ENCODE measurements at regions not wholly inside any gene's neighbourhood (a gene's known extent, or its start where the extent isn't known, plus 50 kb on each side); places are given as distances from the start of the nearest gene placed in this dataset.

DNA sequence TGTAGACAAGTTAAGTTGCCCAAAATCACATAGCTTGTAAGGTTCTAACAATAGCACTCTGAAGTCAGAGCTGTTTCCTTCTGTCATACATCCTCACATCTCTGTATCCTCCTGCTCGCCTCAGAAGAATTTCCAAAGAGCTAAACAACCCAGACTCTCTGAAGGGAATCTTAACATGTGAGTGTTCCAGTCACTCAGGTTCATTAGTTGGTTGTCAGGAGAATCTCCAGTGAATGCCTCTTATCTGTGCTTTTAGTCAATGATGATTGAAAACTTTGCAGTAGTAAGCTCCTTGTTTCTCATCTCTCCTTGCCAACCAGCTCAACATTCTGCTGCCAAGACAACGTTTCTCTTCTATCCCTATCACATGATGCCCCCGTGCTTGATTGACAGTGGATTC, 195.5 kb downstream of the C11orf91 start:
- intact Hi-C loops (cut with DNase I), result no loop called here
- Histone ChIP-seq H3K4me3 (no peak overlapping the region), H3K27me3 (no peaks in the 10 kb centered on the region), H3K36me3 (no peaks in the 10 kb centered on the region), H3K27ac (no peak overlapping the region), H3K4me1 (no peaks in the 10 kb centered on the region), H3K9me3 (no peaks in the 10 kb centered on the region)
- DNase-seq (ENCODE audit: low spot score in 2 of 2), result no peak
- no peak for TF ChIP-seq CTCF (IDR thresholded peaks at IDR 0.05)

- DNase-seq (ENCODE audit: low spot score in 2 of 2), result no peak
Observed at GRCh38 chr11:33500861-33501479, 199.7 kb downstream of the C11orf91 start.

GRCh38 chr11:33500332-33500731, 200.3 kb downstream of the C11orf91 start:
- Histone ChIP-seq H3K4me3 (no peak overlapping the region), H3K27me3 (no peaks in the 10 kb centered on the region), H3K36me3 (no peaks in the 10 kb centered on the region), H3K27ac (no peak overlapping the region), H3K4me1 (no peaks in the 10 kb centered on the region), H3K9me3 (peaks cover 0 to 4% of the 10 kb centered on the region in 2 donors)
- no peak for DNase-seq (ENCODE audit: low spot score in 2 of 2)
- intact Hi-C loops (cut with DNase I), result no loop called here
- no peak for TF ChIP-seq CTCF (IDR thresholded peaks at IDR 0.05)

More at GRCh38 chr11:33500861-33501479, 199.7 kb downstream of the C11orf91 start:
- TF ChIP-seq CTCF (IDR thresholded peaks at IDR 0.05), result no peak
- intact Hi-C loops (cut with DNase I), result no loop called here
- Histone ChIP-seq H3K27me3 (no peaks in the 10 kb centered on the region), H3K4me3 (no peak overlapping the region), H3K27ac (no peak overlapping the region), H3K9me3 (peaks cover 0 to 2% of the 10 kb centered on the region in 2 donors), H3K4me1 (no peaks in the 10 kb centered on the region), H3K36me3 (no peaks in the 10 kb centered on the region)

- intact Hi-C loops (cut with DNase I), result no loop called here
- H3K4me3 ChIP-seq, result no peak overlapping the region
- H3K4me1 ChIP-seq, result no peaks in the 10 kb centered on the region
- peaks cover 0 to 4% of the 10 kb centered on the region in 2 donors for H3K9me3 ChIP-seq
- H3K27me3 ChIP-seq, result no peaks in the 10 kb centered on the region
- TF ChIP-seq CTCF (IDR thresholded peaks at IDR 0.05), result no peak
- no peak overlapping the region for H3K27ac ChIP-seq
- DNase-seq (ENCODE audit: low spot score in 2 of 2), result no peak
- no peaks in the 10 kb centered on the region for H3K36me3 ChIP-seq
Observed at GRCh38 chr11:33492596-33492995, 208.0 kb downstream of the C11orf91 start.

- Histone ChIP-seq H3K27ac (no peak overlapping the region), H3K4me3 (no peak overlapping the region), H3K27me3 (no peaks in the 10 kb centered on the region), H3K9me3 (peaks cover 0 to 1% of the 10 kb centered on the region in 2 donors), H3K4me1 (no peaks in the 10 kb centered on the region), H3K36me3 (no peaks in the 10 kb centered on the region)
- DNase-seq (ENCODE audit: low spot score in 2 of 2), result no peak
- intact Hi-C loops (cut with DNase I), result no loop called here
- no peak for TF ChIP-seq CTCF (IDR thresholded peaks at IDR 0.05)
Observed at GRCh38 chr11:33490842-33491370, 209.7 kb downstream of the C11orf91 start.

Measured in ascending aorta (tissue), 2 donors.